NOMO-1 (cell line): ENCODE measurements at regions not wholly inside any gene's neighbourhood (a gene's known extent, or its start where the extent isn't known, plus 50 kb on each side); places are given as distances from the start of the nearest gene placed in this dataset.
A peak's percentile ranks its signal among the peaks of the same experiment; 100 is the strongest.

Experiments
- DNase-seq, 2 experiments: peaks; one replicate each; lab custom pipeline; 2025; ENCODE audit not compliant: unreplicated experiment in 2 of 2; lab: John Stamatoyannopoulos, UW

- no peak for DNase-seq
Measured at GRCh38 chr1:60753036-60753900, 329.1 kb upstream of the NFIA start.

DNA sequence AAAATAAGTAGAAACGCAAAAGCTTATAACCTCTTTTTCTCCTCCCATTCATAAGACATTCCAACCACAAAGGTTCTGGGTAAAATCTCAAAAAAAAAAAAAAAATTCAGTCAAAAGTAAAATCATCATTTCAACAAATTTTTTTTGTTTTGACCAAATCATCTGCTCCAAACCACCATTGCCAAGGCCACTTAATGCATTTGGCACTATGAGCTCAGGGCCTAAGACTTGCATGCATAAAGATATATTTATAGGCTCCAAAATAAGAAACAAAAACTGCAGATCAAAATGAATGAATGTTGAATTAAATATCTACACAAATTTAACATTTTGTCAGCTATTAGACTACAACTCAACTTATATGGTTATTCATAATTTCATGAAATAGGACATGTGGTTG is 331.1 kb upstream of the NFIA start:
- DNase-seq: no peak

DNA sequence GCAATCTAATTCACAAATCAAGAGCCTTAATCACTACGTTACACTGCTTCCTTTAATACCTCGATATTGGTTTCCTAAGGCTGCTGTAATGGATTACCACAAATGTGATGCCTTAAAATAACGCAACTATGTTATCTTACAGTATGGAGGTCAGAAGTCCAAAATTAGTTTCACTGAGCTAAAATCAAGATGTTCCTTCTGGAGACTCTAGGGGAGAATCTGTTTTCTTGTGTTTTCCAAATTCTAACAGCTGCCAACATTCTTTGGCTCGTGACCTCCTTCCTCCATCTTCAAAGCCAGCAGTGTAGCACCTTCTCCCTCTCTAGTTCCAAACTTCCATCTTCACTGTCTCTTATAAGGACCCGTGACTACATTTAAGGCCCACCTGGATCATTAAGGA is 335.0 kb upstream of the NFIA start:
- no peak for DNase-seq

GRCh38 chr1:60746278-60746791 is 336.0 kb upstream of the NFIA start:
- no peak for DNase-seq

DNA sequence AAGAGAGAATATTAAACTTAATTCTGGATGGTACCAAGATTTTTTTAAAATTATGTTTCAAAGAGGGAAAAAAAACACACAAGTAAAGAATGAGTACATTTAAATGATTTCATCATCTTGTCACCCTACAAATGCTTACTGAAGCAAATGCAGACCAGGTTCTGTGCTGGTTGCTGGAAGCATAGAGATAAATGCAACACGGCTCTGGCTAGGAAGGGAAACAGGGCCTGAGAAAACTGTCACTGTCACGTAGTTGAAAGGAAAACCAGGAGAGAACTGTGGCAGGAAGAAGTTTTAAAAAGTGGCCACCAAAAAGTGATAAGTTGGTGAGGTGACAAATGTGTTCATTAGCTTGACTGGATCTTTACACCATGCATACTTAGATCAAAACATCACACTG is 336.9 kb upstream of the NFIA start:
- no peak for DNase-seq

DNA sequence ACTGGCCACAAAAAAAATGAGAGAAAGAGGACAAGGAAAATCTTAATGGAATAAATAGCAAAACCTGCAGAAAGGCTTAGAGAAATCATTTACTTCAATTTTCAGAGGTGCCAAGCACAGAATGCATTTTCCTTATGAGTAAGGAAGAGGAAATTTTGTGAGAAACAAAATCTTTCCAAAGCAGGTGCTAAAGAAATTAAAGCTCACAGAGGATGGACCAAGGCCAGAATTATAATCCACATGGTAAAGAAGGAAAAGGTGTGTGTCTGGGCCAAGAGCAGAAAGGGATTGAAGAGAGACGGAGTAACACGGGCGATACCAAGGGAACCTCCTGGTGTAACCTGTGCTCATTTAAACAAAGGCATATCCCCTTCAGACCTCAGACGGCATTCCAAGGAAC is 340.0 kb upstream of the NFIA start:
- no peak for DNase-seq

- no peak for DNase-seq
Measured at GRCh38 chr1:60740154-60740553, 342.2 kb upstream of the NFIA start.

GRCh38 chr1:60739729-60740128 is 342.6 kb upstream of the NFIA start:
- no peak for DNase-seq

DNA sequence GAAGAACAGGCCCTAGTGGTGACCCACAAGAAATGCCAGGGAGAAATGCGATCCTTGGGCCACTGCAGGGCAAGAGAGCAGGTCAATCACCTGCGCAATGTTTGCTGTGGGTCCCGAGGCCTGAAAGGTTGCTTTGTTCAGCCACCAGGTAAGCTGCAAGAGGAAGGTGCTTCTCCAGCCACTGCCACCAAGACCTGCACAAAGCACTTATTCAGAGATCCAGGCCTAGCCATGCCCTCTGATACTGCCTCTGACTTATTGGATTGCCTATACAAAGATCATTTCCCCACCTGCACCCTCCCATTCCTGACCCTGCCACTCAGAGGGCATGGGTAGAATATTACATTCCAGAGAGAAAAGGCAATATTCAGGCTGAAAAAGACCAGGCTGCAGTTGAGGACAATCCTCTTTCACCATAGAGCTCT is 349.4 kb upstream of the NFIA start:
- DNase-seq: no peak

- peak; percentile 36 to 78 for DNase-seq
Measured at GRCh38 chr1:60731321-60731720, 351.0 kb upstream of the NFIA start.

DNA sequence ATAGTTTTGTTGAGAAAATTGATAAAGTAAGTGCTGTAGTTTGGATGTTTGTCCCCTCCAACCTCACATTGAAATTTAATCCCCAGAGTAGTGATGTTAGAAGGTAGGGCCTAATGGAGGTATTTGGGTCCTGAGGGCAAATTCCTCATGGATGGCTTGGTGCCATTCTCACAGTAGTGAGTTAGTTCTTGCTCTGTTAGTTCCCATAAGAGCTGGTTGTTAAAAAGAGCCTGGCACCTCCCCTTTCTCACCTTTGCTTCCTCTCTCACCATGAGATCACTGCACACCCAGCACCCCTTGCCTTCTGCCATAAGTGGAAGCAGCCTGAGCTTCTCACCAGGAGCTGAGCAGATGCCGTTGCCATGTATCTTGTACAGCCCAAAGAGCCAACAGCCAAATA is 354.8 kb upstream of the NFIA start:
- DNase-seq: no peak

DNA sequence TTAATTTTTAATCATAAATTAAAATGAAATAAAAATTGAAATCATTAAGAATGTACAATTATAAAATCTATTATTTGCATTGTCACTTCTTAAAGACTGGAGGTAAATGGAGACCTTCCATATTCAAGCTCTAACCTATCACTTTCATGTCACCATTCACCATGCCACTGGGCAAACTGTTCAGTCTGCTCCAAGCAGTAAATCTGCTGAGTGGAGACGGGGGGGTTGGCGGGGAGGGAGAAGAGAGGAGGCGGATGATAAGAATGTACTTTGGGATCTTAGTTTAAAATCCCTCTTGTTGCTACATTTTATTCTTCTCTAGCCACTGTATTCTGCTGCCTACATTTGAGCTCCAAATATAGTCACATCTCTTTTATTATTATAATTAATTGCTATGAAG is 365.9 kb upstream of the NFIA start:
- no peak for DNase-seq

- DNase-seq: no peak
Measured at GRCh38 chr1:60715970-60716369, 366.4 kb upstream of the NFIA start.

DNA sequence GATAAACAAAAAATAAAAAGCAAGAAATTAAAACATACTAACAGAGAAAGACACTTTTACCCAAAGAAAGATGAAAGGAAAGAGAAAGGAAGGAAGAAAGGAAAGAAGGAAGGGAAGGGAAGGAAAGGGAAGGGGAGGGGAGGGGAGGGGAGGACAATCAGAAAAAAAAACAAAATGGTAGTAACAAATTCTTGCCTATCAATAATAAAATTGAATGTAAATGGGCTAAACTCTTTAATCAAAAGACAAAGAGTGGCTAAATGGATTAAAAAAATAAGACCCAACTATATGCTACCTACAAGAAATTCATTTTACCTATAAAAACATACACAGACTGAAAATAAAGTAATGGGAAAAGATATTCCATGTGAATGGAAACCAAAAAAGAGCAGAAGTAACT is 372.9 kb upstream of the NFIA start:
- no peak for DNase-seq

- DNase-seq: no peak
Measured at GRCh38 chr1:60705026-60705425, 377.3 kb upstream of the NFIA start.

DNA sequence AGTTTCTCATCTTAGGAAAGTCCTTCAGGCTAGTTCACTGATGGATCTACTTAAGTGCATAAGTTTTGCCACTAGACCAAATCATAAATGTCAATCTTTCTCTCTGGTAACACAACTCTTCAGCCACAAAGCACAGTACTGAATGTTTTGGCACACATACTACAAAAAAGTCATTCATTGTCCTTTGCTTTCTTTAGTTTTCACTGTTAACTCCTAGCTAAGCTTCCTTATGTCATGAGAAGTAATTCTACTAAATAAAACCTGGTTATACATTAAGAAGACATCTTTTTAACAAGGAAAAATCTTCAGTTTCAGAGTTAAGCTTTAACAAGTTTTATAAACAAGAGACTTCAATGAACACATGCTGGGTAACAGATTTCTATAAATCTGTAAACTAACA is 379.2 kb upstream of the NFIA start:
- no peak for DNase-seq

GRCh38 chr1:60699325-60699724 is 383.0 kb upstream of the NFIA start:
- DNase-seq: no peak

GRCh38 chr1:60697204-60697994 is 385.0 kb upstream of the NFIA start:
- DNase-seq: no peak

GRCh38 chr1:60696512-60696911 is 385.8 kb upstream of the NFIA start:
- DNase-seq: no peak

GRCh38 chr1:60695716-60696171 is 386.6 kb upstream of the NFIA start:
- DNase-seq: no peak

DNA sequence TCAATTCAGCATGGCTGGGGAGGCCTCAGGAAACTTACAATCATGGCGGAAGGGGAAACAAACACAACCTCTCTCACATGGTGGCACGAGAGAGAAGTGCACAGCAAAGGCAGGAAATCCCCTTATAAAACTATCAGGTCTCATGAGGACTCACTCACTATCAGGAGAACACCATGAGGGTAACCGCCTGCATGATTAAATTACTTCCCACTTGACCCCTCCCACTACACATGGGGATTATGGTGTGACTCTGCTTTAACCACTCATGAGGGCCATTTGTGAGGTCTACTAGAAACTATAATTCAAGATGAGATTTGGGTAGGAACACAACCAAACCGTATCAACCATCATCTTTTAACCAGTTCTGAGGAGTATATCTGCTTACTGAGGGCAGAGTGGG is 387.4 kb upstream of the NFIA start:
- DNase-seq: no peak

DNA sequence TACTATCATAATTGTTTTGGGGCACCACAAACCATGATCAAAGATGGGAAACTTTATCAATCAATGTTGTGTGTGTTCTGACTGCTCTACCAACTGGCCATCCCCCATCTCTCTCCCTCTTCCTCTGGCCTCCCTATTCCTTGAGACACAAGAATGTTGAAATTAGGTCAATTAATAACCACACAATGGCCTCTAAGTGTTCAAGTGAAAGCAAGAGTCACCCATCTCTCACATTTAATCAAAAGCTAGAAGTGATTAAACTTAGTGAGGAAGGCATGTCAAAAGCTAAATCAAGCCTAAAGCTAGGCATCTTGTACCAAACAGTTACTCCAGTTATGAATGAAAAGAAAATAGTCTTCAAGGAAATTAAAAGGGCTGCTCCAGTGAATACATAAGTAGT is 390.3 kb upstream of the NFIA start:
- DNase-seq: no peak
